Erythroblast (primary cell): ENCODE measurements at regions not wholly inside any gene's neighbourhood (a gene's known extent, or its start where the extent isn't known, plus 50 kb on each side); places are given as distances from the start of the nearest gene placed in this dataset.

Experiments used
- GATA1 ChIP-seq: IDR thresholded peaks from 2 replicates; pipeline ENCODE4 v1.6.1; 2011; ENCODE audit warnings: low read depth, mild to moderate bottlenecking, control low read depth, low read length, moderate library complexity
- POLR2A ChIP-seq: IDR thresholded peaks from 2 replicates; pipeline ENCODE4 v1.6.1; 2011; ENCODE audit warnings: mild to moderate bottlenecking, low read length

GRCh38 chr13:30105381-30105780 is 202.0 kb downstream of the KATNAL1 start:
- TF ChIP-seq POLR2A = no peak
- no peak for TF ChIP-seq GATA1
